HCEC 1CT (cell line): ENCODE measurements at regions not wholly inside any gene's neighbourhood (a gene's known extent, or its start where the extent isn't known, plus 50 kb on each side); places are given as distances from the start of the nearest gene placed in this dataset.

Experiments used
- DNase-seq: peaks from one replicate; pipeline ENCODE4 v3.0.0-alpha.2; 2017

DNA sequence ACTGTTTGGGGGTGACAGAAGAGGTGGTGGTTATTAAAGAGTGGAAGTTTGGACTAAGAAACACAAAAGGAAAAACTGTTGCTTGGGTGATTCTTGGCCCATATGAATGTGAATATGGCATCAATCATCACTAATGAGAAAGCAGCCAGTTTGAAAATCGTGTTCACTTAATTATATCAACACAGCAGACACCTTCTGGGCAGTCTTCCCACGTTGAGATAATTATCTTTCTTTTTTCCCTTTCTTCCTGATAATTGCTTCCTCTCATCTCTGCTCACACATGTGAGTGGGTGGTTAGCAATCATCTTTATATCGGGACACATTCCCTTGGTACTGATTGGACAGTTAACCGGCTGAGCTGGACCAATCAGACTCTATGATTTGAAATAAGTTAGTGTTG, 539.7 kb downstream of the AACS start:
- DNase-seq, result no peak

DNA sequence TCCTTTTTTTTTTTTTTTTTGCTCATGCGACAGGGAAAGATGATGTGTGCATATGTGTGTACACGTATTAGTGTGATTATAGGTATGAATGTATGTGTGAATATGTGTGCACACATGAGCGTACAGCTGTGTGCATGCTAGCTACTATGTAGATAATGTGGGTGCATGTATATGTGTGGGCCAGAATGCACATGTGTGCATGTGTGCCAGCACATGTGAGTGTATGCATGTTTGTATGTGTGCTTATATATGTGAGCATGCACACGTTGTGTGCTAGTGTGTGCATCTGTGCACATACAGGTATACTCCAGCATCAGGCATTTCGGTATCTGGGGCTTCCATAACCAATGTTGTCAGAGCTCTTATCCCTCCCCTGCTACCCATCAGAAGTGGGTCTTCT, 541.1 kb downstream of the AACS start:
- DNase-seq, result no peak

DNA sequence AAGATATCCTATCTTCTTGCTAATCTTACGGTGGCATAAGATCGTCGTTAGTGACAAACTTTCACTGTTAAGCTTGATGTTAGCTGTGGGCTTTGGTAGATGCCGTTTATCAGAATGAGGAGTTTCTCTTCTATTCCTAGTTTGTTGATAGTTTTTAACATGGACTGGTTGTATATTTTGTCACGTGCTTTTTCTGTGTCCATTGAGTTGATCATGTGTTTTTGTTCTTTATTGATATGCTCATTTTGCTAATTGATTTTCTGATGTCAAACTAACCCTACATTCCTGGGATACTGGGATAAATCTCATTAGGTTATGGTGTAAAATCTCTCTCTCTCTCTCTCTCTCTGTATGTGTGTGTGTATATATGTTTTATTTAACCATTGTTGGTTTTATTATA, 545.1 kb downstream of the AACS start:
- no peak for DNase-seq

DNA sequence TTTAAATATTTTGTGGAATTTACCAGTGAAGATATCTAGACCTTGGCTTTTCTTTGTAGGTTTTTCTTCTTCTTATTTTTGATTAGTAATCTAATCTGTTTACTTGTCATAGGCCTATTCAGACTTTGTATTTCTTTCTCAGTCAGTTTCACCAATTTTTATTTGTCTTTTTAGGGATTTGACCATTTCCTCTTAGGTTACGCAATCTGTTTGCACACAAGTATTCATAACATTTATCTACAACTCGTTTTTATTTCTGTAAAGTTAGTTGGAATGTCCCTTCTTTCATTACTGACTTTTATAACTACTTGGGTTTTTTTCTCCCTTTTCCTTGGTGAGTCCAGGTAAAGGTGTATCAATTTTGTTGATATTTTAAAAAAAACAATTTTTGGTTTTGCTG, 545.7 kb downstream of the AACS start:
- DNase-seq, result no peak

DNA sequence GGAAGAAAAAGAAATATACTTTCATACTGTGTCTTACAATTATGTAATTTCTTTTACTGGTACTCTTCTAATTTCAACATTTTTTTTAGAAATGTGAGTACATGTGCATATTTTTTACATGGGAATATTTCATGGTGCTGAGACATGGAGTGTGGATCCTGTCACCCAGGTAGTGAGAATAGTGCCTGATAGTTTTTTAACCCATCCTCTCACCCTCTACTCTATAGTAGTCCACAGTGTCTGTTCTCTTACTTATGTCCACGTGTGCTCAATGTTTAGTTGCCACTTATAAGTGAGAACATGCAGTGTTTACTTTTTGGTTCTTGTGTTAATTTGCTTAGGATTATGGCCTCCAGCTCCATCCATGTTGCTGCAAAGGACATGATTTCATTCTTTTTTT, 548.8 kb downstream of the AACS start:
- no peak for DNase-seq

DNA sequence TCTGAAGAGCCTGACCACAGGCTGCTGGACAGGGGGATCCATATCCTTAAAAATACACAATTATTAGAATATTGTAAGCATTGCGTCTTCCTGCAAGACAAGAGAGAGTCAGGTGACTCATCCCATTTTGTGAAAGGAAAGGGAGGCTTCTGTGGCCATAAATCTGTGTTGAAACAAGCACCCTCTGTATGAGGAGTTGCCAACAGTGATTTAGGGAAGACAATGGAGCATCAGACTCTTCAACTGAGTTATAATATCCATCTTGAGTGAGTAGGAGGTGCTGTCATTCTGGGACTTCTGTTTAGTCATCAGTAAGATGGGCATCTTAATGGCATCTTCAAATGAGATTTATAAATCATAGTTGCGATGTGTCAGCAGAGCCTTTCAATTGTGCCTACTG, 554.5 kb downstream of the AACS start:
- no peak for DNase-seq

DNA sequence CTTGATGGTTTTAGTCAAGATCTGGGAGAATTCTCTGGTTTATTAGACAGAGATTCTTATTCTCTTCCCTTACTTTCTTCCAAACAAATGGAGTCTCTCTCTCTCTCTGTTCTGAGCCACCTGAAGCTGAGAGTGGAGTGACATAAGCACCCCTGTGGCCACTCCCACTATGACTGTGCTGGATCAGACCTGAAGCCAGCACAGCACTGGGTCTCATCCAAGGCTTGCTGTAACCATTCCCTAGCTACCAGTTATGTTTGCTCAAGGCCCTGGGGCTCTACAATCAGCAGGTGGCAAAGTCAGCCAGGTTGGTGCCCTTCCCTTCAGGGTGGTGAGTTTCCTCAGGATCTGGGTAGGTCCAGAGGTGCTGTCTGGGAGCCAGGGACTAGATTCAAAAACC, 568.5 kb downstream of the AACS start:
- DNase-seq, result no peak

DNA sequence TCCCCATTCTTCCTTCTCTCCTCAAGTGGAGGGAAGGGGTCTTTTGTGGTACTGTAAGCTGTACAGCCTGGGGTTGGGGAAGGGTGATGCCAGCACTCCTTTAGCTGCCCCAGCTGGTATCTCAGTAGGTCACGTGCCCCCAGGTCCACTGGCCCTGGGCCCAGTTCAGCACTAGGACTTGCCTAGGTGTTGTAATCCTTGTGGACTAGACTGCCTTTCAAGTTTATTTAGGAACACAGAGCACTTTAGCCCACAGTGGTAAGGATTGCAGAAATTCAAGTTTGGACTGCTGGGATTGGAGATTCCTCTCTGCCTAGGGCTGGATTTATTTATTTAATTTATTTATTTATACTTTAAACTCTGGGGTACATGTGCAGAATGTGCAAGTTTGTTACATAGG, 569.6 kb downstream of the AACS start:
- DNase-seq, result no peak

DNA sequence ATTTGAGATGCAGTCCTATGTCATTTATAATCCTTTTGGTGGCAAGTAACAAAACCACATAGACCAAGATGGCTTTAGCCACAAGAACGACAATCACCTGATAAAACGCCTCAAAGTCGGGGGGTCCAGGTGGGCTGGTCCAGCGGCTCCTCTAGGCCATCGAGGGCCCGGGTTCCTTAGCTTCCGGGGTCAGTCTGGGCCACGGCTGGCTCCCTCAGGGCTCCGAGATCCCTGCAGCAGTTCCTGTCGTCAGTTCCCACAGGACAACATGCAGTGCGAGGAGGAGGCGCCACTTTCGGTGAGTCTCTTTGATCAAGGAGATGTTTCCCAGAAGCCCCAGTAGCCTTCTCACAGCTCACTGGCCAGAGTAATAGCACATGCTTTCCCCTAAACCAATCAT, 574.6 kb downstream of the AACS start:
- DNase-seq, result no peak

DNA sequence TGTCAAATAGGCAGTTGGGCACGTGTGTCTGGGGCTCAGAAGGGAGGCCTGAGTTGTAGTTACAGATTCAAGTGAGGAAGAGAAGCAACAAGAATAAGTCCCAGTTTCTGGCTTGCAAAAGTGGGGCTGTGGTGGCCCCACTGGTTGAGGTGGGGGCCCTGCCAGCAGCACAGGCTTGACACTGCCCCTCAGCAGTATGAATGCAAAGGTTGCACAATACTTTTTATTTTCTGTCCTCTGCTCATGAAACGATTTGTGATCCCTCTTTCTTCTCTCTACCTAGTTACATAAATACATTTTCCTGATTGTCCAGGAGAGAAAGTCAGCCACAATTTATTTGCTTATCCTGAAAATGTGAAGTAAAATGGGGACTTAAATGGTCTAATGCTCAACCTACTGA, 577.8 kb downstream of the AACS start:
- no peak for DNase-seq

DNA sequence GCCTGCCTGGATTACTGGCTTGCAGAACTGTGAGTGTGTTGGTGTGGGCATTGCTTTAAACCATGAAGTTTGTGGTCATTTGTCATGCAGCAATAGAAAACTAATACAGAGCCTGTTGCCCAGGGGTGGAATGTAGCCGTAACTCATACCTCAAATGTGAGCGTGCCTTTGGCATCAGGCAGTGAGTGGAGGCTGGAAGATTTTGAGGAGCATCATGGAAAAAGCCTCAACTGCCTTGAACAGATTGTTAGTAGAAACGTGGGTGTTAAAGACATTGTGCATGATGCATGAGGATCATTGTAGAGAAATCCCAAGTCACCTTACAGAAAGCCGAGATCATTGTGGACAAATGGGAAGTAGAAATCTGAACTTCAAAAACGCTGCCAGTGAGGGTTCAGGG, 580.5 kb downstream of the AACS start:
- no peak for DNase-seq

DNA sequence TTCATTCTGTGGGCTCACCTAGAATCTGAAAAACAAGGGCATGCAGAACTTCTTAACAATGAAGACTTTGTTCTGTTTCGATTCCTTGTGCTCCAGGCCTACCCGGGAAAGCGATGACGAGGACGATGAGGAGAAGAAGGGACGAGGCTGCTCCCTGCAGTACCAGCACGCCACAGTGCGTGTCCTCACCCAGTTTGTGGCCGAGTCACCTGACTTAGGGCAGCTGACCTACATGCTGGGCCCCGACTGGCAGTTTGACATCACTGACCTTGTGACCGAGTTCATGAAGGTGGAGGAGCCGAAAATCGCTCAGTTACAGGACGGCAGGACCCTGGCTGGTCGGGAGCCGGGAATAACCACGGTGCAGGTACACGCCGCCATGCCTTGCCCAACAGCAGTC, 585.4 kb downstream of the AACS start:
- no peak for DNase-seq

DNA sequence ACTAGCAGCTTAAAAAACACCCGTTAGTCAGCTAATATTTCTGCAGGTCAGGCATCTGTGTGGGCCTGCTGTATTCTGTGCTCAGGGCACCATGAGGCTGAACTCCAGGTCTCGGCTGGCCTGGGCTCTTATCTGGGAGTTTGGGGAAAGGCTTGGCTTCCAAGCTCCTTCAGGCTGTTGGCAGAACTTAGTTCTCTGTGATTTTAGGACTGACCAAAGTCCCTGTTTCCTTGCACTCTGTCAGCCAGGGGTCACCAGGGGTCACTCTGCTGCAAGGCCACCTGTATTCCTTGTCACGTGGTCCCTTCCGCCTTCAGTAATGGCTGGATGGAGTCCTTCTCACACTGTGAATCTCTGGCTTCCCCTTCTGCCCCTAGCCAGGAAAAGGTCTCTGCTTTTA, 586.4 kb downstream of the AACS start:
- DNase-seq, result no peak

DNA sequence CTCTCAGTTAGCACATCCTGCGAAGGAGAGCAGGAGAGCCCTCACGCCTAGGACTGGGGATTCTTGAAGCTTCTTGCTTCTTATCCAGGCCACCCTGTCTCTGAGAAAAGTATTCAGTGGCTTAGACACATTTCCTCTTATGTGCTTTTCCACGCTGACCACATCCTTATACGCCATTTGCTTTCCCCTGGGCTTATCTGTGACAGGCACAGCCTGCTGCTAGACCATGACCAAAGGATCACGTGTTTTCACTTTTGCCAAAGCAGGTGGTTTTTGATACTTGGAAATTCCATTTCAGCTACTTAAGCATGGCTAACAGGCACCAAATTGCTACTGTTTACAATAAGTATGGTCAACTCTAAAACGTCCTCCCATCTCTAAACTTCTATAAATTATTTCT, 587.4 kb downstream of the AACS start:
- DNase-seq, result no peak

DNA sequence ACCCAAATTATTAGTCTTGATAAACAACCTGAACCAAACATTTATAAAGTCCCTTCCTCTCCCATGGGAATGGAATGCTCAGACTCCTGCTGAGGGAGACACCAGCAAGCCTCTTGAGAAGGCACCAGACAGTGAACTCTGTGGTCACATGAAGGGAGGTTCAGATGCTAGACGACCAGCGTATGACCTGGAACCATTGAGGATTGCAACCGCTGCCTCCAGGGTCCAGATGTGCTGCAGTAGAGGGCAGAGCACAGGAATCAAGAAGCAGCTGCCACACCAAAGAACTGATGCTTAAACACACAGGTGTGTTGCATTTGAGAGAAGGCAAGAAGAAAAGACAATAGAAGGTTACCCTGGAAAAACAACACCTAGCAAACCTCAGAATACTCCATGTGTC, 592.4 kb downstream of the AACS start:
- DNase-seq, result no peak

DNA sequence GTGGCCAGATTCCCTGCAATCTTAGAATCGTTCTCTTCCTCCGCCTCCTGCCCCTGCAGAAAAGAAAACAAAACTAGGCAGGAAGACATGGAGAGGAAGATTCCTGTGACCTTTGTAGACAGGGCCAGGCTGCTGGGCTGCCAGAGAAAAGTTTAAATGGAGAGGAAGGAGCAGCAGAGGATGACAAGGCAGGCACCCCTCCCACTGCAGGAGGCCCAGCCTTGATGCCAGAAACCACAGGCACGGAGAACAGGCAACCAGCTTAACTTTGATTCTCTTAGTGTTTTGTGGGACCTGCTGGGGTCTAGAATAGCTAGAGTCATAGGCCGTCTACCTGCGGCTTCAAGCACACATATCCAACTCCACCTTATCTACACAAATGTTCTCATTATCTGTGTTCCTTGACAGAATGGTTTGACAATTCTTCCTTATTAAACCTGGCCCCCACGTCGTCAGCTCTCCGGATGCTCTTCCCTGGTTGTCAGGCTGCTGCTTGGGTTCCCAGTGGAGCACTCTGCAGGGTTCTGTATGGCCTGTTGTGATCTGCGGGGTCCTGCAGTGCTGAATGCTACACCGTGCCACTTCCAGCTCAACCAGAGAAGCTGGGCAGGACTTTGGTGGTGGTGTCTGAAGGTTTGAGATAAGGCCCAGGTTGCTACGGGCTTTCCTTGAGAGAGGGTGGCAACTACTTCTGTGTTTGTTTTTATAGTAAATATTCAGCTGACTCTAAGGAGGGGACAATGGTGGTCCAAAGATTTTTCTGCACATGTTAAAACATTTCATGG, 609.5 kb downstream of the AACS start:
- no peak for DNase-seq

DNA sequence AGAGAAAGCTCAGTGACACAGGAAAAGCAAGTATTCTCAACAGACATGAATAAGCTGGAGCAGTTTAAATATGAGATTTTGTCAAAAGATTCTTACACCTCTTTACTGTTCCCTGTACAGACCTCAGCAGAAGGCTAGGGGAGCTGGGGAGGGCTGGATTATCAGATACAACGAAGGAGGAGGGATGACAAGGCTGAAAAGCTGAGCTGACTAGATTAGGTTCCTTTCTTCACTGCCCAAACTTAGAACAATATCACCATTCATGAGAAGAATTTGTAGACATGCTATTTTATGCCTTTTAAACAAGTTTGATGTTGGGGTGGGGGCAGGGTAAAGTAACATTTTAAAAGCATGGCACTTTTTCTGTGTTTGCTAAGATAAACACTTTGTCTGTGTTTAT, 611.1 kb downstream of the AACS start:
- no peak for DNase-seq

DNA sequence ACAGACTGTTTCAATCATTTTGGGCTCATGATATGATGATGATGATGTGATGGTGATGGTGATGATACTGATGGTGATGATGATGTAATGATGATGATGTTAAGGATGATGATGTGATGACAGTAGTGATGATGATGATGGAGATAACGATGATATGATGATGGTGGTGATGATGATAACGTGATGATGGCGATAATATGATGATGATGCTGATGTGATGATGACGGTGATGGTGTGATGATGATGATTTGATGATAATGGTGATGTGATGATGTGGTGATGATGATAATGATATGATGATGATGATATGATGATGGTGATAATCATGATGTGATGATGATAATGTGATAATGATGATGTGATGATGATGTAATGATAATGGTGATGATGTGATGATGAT, 612.6 kb downstream of the AACS start:
- no peak for DNase-seq

DNA sequence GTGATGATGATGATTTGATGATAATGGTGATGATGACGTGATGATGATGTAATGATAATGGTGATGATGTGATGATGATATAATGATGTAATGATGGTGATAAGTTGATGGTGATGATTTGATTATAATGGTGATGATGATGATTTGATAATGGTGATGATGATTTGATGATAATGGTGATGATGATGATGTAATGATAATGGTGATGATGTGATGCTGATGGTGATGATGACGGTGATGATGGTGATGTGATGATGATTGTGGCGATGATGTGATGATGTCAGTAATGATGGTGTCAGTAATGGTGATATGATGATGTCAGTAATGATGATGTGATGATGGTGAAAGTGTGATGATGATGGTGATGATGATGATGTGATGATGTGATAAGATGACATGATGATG, 613.4 kb downstream of the AACS start:
- no peak for DNase-seq

DNA sequence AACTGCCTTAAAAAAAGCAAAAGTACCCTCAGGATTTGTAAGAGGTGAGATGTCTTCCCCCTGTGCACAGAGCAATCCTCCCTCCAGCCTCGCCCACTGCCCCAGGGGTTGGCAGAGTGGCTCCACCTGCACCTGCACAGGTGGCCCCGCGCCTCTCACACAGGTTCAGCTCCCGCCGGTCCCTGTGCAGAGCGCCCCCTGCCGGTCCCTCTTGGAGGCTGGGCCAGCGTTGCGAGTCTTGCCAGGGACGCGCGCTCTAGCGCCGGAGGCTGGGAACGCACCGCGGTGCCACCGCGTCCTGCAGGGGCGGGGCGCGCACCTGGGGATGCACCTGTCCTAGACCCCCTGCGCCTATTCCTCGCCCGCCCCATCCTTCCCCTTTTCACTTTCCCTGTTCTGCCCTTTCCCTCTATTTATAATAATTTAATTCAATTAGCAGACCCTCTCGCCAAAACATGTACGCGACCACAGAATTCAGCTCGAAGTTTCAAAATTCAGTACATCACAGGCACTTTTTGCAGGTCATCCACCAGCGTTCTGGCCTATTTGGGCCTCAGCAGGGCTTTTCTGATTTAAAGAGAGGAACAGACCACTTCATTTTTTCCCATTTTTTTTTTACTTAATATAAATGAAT, 618.6 kb downstream of the AACS start:
- DNase-seq, result no peak

DNA sequence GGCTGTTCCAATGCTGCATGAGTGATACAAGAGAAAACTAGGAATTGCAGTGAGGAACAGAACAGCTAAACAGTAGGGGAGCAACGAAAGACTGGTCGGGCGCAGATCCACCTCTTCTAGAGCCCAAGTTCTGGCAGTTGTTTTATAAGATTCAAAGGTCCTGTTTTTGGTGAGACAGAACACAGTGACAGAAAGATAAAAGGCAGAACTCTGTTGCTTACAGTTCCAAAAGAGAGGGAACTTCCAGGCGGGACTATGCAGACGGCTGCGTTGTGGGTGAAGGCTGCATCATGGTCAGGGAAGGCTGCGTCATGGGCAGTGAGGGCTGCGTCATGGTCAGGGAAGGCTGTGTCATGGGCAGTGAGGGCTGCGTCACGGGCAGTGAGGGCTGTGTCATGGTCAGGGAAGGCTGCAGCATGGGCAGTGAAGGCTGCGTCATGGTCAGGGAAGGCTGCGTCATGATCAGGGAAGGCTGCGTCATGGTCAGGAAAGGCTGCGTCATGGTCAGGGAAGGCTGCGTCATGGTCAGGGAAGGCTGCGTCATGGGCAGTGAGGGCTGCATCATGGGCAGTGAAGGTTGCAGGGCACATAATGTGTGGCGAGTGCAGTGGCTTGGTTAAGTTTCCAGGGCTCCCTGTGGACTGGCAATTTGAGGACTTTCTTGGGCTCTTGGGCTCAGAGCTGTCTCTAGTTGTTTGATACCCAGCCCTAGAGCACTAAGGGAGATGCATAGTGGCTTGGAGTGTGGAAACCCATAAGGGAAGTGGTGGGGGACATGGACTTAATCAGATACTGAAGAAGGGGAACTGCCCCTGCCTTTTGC, 619.9 kb downstream of the AACS start:
- DNase-seq, result no peak

DNA sequence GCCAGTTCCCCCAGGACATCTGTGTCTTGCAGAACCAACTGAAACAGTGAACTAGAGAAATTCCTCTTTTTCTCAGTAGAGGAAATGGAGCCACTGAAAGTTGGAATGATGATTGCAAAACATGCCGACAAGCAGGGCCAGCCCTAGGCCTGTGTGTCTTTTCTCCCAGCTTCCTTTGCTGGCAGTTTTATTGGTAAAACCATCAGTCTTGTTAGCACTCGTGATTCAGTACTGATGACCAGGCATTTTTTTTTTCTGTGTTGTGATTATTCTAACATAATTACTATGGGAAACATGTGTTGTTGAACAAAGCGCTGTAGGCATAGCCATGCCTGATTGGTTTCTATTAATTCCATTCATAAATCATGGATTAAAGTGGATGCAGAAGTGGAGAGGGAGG, 620.7 kb downstream of the AACS start:
- no peak for DNase-seq

DNA sequence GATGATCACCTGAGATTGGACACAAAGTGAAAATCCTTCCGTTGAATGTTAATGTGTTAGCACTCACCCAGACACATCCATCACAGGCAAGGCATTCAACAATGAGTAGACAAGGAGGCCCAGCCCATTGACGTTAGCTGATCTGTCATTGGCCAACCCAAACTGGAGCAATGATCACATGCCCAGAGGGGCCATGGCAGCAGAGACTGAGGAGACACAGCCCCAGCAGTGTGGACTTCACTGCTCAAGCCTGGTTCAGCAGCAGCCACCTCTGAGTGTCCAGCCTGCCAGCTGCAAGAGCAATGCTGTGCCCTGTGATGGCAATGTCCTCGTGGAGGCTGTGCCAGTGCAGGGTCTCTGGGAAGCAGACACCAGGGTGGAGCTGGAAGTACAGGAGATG, 622.2 kb downstream of the AACS start:
- no peak for DNase-seq

DNA sequence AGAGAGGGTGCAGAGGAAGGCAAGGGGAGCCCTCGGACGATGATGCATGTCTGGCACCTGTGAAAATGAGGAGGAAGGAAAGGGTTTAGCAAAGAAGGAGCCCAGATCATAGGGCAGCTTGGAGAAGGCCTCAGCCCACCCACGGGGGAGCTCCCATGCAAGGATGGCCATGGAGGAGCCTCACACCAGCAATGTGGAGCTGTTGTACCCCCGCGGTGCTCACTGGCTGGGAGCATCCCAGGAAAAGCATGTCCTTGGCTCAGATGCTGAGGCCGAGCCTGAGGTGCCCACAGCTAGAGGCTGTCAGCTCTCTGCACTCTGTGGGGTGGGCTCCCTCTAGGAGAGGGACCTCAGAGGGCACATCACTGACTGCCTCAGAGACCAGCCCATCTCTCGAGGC, 622.6 kb downstream of the AACS start:
- no peak for DNase-seq
